ENCODE measurements at regions not wholly inside any gene's neighbourhood (a gene's known extent, or its start where the extent isn't known, plus 50 kb on each side); places are given as distances from the start of the nearest gene placed in this dataset.

DNA sequence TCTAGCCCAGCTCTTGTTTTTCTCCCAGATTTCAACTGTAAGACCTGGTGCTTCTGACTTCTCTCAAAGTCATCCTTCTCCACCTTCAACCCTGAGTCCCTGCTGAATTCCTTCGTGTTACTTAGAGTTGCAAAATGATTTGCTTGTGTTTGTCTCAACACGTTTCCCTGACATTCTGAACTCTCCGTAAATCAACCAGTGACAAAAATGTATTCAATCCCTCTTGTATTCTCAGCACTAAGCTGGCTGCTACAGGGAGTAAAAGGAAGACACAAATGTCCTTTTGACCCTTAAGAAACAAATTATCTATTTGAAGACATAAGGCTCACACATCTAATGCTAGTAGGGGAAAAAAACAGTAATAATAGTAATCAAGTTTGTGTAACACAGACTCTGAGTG lies 514.0 kb upstream of the TMPO start:
- TF ChIP-seq, protein P1, sequence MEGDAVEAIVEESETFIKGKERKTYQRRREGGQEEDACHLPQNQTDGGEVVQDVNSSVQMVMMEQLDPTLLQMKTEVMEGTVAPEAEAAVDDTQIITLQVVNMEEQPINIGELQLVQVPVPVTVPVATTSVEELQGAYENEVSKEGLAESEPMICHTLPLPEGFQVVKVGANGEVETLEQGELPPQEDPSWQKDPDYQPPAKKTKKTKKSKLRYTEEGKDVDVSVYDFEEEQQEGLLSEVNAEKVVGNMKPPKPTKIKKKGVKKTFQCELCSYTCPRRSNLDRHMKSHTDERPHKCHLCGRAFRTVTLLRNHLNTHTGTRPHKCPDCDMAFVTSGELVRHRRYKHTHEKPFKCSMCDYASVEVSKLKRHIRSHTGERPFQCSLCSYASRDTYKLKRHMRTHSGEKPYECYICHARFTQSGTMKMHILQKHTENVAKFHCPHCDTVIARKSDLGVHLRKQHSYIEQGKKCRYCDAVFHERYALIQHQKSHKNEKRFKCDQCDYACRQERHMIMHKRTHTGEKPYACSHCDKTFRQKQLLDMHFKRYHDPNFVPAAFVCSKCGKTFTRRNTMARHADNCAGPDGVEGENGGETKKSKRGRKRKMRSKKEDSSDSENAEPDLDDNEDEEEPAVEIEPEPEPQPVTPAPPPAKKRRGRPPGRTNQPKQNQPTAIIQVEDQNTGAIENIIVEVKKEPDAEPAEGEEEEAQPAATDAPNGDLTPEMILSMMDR (IDR thresholded peaks at IDR 0.05 in 2 of 3, conservative IDR thresholded peaks at IDR 0.05 in 1 of 3; ENCODE audit: control insufficient read depth in 2 of 3, extremely low read depth in 1 of 3, insufficient read depth in 1 of 3, low read depth in 3 of 3, low read length in 3 of 3), result no peak
- TF ChIP-seq TAF1 (IDR thresholded peaks at IDR 0.05; ENCODE audit: borderline replicate concordance, low read depth, low read length) (no peak), CREB1 (IDR thresholded peaks at IDR 0.05; ENCODE audit: low read depth) (no peak), POLR2A (IDR thresholded peaks at IDR 0.05; ENCODE audit: low read depth, low read length) (no peak), ZNF274 (IDR thresholded peaks at IDR 0.05; ENCODE audit: insufficient read depth, insufficient read length) (no peak), IKZF1 (conservative IDR thresholded peaks at IDR 0.05) (no peak), MTA2 (IDR thresholded peaks at IDR 0.05; ENCODE audit: low read depth) (no peak), POLR2AphosphoS5 (IDR thresholded peaks at IDR 0.05; ENCODE audit: low read length) (no peak), EP300 (IDR thresholded peaks at IDR 0.05; ENCODE audit: borderline replicate concordance in 1 of 2, control insufficient read depth in 1 of 2, low read depth in 2 of 2, low read length in 2 of 2) (no peak), NFIC (IDR thresholded peaks at IDR 0.05; ENCODE audit: low read depth, low read length) (no peak)
